DOHH2 (cell line): ENCODE measurements at regions not wholly inside any gene's neighbourhood (a gene's known extent, or its start where the extent isn't known, plus 50 kb on each side); places are given as distances from the start of the nearest gene placed in this dataset.

ENCODE experiments used
- H3F3A ChIP-seq: fragments of 200-600 bp; sonication (generic), shearing (Covaris generic); 2 replicates; pipeline ENCODE4 v1.6.0; 2016; ENCODE audit warnings: antibody characterized with exemption, mild to moderate bottlenecking; ENCODE audit not compliant: control insufficient read depth, insufficient read depth
- H3K27ac ChIP-seq: fragments of 200-600 bp; sonication (generic); 2 replicates; pipeline ENCODE4 v1.5.1; 2014; ENCODE audit warnings: low read depth, mild to moderate bottlenecking, low read length, moderate library complexity
- H3K27me3 ChIP-seq: fragments of 200-600 bp; sonication (generic); 2 replicates; pipeline ENCODE4 v1.6.1; 2014; ENCODE audit warnings: mild to moderate bottlenecking, low read length, mixed read lengths; ENCODE audit not compliant: control insufficient read depth
- H3K36me3 ChIP-seq: fragments of 200-600 bp; sonication (generic); 2 replicates; pipeline ENCODE4 v1.6.1; 2014; ENCODE audit warnings: mild to moderate bottlenecking, low read length, moderate library complexity, mixed read lengths; ENCODE audit not compliant: control insufficient read depth
- H3K4me1 ChIP-seq: fragments of 200-600 bp; sonication (generic); 2 replicates; pipeline ENCODE4 v1.6.1; 2014; ENCODE audit warnings: mild to moderate bottlenecking, low read length, mixed read lengths; ENCODE audit not compliant: control insufficient read depth
- H3K4me2 ChIP-seq: fragments of 200-600 bp; sonication (generic); 2 replicates; pipeline ENCODE4 v1.6.0; 2014; ENCODE audit warnings: mild to moderate bottlenecking, low read length, moderate library complexity
- H3K4me3 ChIP-seq: fragments of 200-600 bp; sonication (generic); 2 replicates; pipeline ENCODE4 v1.5.1; 2014; ENCODE audit warnings: mild to moderate bottlenecking, low read length, mixed read lengths
- H3K79me2 ChIP-seq: fragments of 200-600 bp; sonication (generic); 2 replicates; pipeline ENCODE4 v1.6.1; 2014; ENCODE audit warnings: mild to moderate bottlenecking, low read length, mixed read lengths; ENCODE audit not compliant: control insufficient read depth
- H3K9me2 ChIP-seq: fragments of 200-600 bp; sonication (generic); replicated peaks from 2 replicates; pipeline ENCODE4 v1.6.1; 2014; ENCODE audit warnings: mild to moderate bottlenecking, low read length, mixed read lengths; ENCODE audit not compliant: control insufficient read depth
- H3K9me3 ChIP-seq: fragments of 200-600 bp; sonication (generic); 2 replicates; pipeline ENCODE4 v1.6.1; 2014; ENCODE audit warnings: antibody characterized with exemption, low read length, mixed read lengths; ENCODE audit not compliant: control insufficient read depth, insufficient read depth
- H4K20me1 ChIP-seq: fragments of 200-600 bp; sonication (generic); 2 replicates; pipeline ENCODE4 v1.6.0; 2014; ENCODE audit warnings: low read depth, mild to moderate bottlenecking, antibody characterized with exemption, low read length, moderate library complexity; ENCODE audit not compliant: control insufficient read depth, insufficient read depth
- EZH2phosphoT487 ChIP-seq: fragments of 200-600 bp; sonication (generic); IDR thresholded peaks from 2 replicates; pipeline ENCODE4 v1.6.1; 2017; ENCODE audit warnings: borderline replicate concordance, mild to moderate bottlenecking, antibody characterized with exemption, low read length, moderate library complexity, mixed read lengths
- TF ChIP-seq, protein P1 (sequence below): fragments of 200-600 bp; sonication (generic); IDR thresholded peaks from one replicate; pipeline ENCODE4 v1.5.1; 2014; ENCODE audit warnings: antibody characterized with exemption, mild to moderate bottlenecking, low read depth, low read length; ENCODE audit not compliant: poor library complexity, severe bottlenecking

DNA sequence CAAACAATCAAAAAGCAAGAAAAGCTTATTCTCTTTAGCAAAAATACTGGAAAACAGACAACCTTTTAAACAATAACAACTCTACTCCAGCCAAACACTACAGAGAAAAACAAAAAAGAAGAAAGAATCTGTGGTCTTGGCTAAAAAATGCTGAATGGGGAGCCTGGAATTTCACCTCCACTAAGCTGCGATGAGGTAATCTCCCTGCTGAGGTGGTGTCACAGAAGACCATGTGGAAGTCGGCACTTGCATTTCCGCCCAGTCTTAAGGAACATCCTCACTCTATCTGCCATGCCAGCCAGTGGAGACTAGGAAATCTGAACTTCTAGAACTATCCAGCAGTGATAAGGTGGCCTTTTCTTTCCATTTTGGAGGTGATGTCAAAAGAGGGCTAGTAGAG, 1026.8 kb upstream of the EPHA7 start:
- TF ChIP-seq, protein P1, sequence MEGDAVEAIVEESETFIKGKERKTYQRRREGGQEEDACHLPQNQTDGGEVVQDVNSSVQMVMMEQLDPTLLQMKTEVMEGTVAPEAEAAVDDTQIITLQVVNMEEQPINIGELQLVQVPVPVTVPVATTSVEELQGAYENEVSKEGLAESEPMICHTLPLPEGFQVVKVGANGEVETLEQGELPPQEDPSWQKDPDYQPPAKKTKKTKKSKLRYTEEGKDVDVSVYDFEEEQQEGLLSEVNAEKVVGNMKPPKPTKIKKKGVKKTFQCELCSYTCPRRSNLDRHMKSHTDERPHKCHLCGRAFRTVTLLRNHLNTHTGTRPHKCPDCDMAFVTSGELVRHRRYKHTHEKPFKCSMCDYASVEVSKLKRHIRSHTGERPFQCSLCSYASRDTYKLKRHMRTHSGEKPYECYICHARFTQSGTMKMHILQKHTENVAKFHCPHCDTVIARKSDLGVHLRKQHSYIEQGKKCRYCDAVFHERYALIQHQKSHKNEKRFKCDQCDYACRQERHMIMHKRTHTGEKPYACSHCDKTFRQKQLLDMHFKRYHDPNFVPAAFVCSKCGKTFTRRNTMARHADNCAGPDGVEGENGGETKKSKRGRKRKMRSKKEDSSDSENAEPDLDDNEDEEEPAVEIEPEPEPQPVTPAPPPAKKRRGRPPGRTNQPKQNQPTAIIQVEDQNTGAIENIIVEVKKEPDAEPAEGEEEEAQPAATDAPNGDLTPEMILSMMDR = no peak
- no peak for TF ChIP-seq EZH2phosphoT487
- no peak overlapping the region for H3K4me2 ChIP-seq
- H3K27me3 ChIP-seq = no peaks in the 10 kb centered on the region
- H3F3A ChIP-seq = no peaks in the 10 kb centered on the region
- no peaks in the 10 kb centered on the region for H3K4me1 ChIP-seq
- H3K36me3 ChIP-seq = no peaks in the 10 kb centered on the region
- no peaks in the 10 kb centered on the region for H4K20me1 ChIP-seq
- H3K4me3 ChIP-seq = no peak overlapping the region
- H3K9me3 ChIP-seq = no peaks in the 10 kb centered on the region
- H3K9me2 ChIP-seq = no peaks in the 10 kb centered on the region
- H3K27ac ChIP-seq = no peak overlapping the region
- H3K79me2 ChIP-seq = no peaks in the 10 kb centered on the region

DNA sequence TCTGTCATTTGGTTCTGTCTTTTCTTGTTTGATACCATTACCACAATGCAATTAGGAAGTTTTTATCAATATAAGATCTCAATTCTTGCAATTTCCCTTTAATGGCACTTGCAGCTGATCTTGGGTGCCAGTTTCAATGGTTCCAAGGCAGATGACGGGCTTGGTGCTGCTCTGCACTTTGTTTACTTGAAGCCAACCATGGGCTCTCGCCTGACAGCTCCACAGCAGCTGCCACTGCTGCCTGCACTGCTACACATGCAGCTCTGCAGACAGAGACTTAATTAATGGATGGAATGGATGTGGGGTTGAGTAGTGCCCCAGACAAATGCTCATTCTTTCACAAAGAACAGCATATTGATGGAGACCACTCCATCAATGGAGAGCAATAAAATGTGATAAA, 1024.3 kb upstream of the EPHA7 start:
- TF ChIP-seq, protein P1 = no peak
- TF ChIP-seq EZH2phosphoT487 = no peak
- no peak overlapping the region for H3K27ac ChIP-seq
- no peak overlapping the region for H3K4me3 ChIP-seq

DNA sequence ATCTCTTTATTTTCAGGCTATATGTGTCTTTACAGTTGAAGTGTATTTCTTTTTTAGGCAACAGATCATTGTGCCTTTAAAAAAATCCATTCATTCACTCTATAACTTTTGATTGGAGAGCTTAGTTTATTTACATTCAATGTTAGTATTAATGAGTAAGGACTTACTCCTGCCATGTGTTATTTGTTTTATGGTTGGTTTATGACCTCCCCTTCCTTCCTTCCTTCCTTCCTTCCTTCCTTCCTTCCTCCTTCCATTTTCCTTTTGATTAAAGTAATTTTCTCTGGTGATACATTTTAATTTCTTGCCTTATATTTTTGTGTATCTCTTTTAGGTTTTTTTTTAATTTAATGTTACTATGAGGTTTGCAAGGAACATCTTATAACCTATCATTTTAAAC, 1005.3 kb upstream of the EPHA7 start:
- no peaks in the 10 kb centered on the region for H3K36me3 ChIP-seq
- H3K9me3 ChIP-seq = no peaks in the 10 kb centered on the region
- no peaks in the 10 kb centered on the region for H3K4me1 ChIP-seq
- TF ChIP-seq EZH2phosphoT487 = no peak
- TF ChIP-seq, protein P1 = no peak
- H4K20me1 ChIP-seq = no peaks in the 10 kb centered on the region
- H3K27me3 ChIP-seq = no peaks in the 10 kb centered on the region
- no peaks in the 10 kb centered on the region for H3K79me2 ChIP-seq
- H3K9me2 ChIP-seq = no peaks in the 10 kb centered on the region
- no peak overlapping the region for H3K27ac ChIP-seq
- H3K4me2 ChIP-seq = no peak overlapping the region
- no peaks in the 10 kb centered on the region for H3F3A ChIP-seq
- no peak overlapping the region for H3K4me3 ChIP-seq

More for the DNA sequence above, 1024.3 kb upstream of the EPHA7 start:
- H4K20me1 ChIP-seq = no peaks in the 10 kb centered on the region
- no peaks in the 10 kb centered on the region for H3K9me3 ChIP-seq
- no peak overlapping the region for H3K4me2 ChIP-seq
- H3K9me2 ChIP-seq = no peaks in the 10 kb centered on the region
- H3K79me2 ChIP-seq = no peaks in the 10 kb centered on the region
- no peaks in the 10 kb centered on the region for H3F3A ChIP-seq
- H3K27me3 ChIP-seq = no peaks in the 10 kb centered on the region
- no peaks in the 10 kb centered on the region for H3K4me1 ChIP-seq
- H3K36me3 ChIP-seq = no peaks in the 10 kb centered on the region

DNA sequence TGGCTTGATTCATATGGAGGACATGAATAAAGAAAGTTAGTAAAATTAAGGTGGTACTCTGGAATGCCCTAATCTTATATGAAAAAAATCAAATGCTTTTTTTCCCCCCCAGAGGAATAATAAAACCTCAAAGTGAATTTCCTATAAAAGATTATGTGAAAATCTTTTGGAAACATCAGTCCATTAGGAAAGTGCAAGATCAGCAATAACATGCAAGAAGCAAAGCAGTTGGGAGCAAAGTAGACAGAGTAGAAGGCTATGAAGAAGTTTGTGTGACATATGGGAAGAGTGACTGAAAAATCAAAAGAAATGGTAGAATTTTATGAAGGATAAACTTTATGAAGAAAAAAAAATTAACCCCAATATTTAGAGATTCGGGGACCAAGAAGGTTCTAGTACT, 998.0 kb upstream of the EPHA7 start:
- Histone ChIP-seq H3K9me3 (no peaks in the 10 kb centered on the region), H4K20me1 (no peaks in the 10 kb centered on the region), H3K4me3 (no peak overlapping the region), H3K9me2 (no peaks in the 10 kb centered on the region), H3F3A (no peaks in the 10 kb centered on the region), H3K27me3 (no peaks in the 10 kb centered on the region), H3K27ac (no peak overlapping the region), H3K36me3 (no peaks in the 10 kb centered on the region), H3K4me2 (no peak overlapping the region), H3K4me1 (no peaks in the 10 kb centered on the region), H3K79me2 (no peaks in the 10 kb centered on the region)
- no peak for TF ChIP-seq EZH2phosphoT487
- TF ChIP-seq, protein P1 = no peak
